ENCODE measurements at regions not wholly inside any gene's neighbourhood (a gene's known extent, or its start where the extent isn't known, plus 50 kb on each side); places are given as distances from the start of the nearest gene placed in this dataset.

GRCh38 chr2:181197140-181197760 lies 216.8 kb downstream of the UBE2E3 start:
- TF ChIP-seq CTCF (IDR thresholded peaks at IDR 0.05): no peak
- TF ChIP-seq POLR2A (IDR thresholded peaks at IDR 0.05): no peak
